IMR-90 (cell line): ENCODE measurements at regions not wholly inside any gene's neighbourhood (a gene's known extent, or its start where the extent isn't known, plus 50 kb on each side); places are given as distances from the start of the nearest gene placed in this dataset.

Source experiments
- CTCF ChIP-seq: conservative IDR thresholded peaks from 2 replicates; pipeline ENCODE4 v1.5.1; 2012; ENCODE audit warnings: mild to moderate bottlenecking, low read depth, low read length, improper control_type of control experiment
- MXI1 ChIP-seq: IDR thresholded peaks from 2 replicates; pipeline ENCODE4 v1.6.1; 2012; ENCODE audit warnings: low read depth, mild to moderate bottlenecking, low read length, moderate library complexity, borderline replicate concordance

DNA sequence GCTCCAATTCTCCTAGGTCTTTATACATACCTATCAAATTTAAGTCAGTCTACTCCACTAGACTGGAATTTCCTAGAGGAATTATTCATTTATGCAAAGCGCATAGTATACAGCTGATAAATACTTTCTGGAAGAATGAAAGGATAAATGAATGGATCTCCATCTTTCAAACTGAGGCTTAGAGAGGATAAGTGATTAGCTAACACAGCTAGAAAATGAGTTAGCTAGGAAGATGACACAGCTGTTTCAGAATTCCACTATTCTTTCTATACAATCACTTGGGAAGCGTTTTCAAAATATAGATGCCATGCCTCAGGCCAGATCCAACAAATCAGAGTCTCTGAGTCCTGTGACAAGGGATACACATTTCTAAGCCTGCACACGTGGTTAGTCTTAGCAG lies 1146.6 kb upstream of the ZEB2 start:
- no peak for TF ChIP-seq MXI1
- no peak for TF ChIP-seq CTCF
